ENCODE measurements at regions not wholly inside any gene's neighbourhood (a gene's known extent, or its start where the extent isn't known, plus 50 kb on each side); places are given as distances from the start of the nearest gene placed in this dataset.

DNA sequence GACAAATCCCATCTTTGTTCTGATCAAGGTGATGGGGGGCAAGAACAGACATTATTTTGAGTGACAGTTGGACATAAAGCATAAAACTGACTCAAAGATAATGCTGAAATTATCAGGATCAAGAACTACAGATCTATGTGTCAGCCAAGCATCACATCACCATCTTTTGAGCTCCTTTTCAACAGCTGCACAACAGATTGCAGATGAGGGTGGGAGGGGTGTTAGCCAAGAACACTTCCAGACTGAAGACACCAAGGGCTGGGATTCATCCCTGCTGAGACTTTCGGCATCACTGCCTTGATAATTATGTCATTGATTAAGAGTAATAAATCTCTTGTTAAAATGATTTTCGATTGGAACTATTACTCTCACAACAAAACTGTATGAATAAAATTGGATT lies 191.5 kb upstream of the NETO1 start:
- TF ChIP-seq, protein P1, sequence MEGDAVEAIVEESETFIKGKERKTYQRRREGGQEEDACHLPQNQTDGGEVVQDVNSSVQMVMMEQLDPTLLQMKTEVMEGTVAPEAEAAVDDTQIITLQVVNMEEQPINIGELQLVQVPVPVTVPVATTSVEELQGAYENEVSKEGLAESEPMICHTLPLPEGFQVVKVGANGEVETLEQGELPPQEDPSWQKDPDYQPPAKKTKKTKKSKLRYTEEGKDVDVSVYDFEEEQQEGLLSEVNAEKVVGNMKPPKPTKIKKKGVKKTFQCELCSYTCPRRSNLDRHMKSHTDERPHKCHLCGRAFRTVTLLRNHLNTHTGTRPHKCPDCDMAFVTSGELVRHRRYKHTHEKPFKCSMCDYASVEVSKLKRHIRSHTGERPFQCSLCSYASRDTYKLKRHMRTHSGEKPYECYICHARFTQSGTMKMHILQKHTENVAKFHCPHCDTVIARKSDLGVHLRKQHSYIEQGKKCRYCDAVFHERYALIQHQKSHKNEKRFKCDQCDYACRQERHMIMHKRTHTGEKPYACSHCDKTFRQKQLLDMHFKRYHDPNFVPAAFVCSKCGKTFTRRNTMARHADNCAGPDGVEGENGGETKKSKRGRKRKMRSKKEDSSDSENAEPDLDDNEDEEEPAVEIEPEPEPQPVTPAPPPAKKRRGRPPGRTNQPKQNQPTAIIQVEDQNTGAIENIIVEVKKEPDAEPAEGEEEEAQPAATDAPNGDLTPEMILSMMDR (conservative IDR thresholded peaks at IDR 0.05; ENCODE audit: low read depth, low read length), result no peak
- no peak overlapping the region for H3K4me3 ChIP-seq (ENCODE audit: low read depth, low read length)
- no peak for DNase-seq (ENCODE audit: low read depth)

DNA sequence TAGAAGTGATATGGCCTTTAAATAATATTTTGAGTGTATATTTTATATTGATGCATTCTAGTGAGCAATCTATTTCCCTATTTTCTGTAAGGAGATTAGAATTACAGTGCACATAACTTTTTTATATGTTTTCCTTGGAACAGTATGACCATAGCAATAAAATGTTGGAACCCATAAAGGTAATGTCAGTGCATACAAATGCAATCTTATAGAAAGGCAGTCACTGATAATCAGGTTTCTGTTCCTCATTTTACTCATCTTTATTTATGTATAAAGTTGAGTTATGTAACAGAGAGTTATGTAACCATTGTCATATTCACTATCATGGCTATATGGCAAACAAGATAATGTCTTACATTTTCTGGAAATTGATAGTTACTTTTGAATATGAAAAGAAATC lies 179.9 kb upstream of the NETO1 start:
- TF ChIP-seq, protein P1 (conservative IDR thresholded peaks at IDR 0.05; ENCODE audit: low read depth, low read length), result no peak
- H3K4me3 ChIP-seq (ENCODE audit: low read depth, low read length), result no peak overlapping the region
- DNase-seq (ENCODE audit: low read depth), result no peak

DNA sequence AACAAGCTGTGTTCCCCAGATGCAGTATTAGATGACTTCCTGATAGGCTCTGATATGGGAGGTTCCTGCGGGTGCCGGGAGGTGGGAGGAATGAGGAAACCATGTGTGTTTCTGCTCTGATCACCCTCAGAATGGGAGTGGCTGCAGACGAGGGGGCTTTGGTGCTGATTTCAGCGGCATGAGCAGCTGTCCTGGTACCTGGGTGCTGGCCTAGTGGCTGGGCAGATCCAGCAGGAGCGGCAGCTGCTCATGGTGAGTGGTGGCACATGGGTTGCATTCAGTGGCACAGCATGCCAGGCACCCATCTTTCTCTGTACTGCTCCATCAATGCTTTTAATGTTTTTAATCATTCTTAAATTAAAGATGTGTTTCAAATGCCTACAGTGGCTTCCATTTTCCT lies 177.2 kb upstream of the NETO1 start:
- DNase-seq (ENCODE audit: low read depth), result no peak
- no peak overlapping the region for H3K4me3 ChIP-seq (ENCODE audit: low read depth, low read length)
- TF ChIP-seq, protein P1 (conservative IDR thresholded peaks at IDR 0.05; ENCODE audit: low read depth, low read length), result no peak

DNA sequence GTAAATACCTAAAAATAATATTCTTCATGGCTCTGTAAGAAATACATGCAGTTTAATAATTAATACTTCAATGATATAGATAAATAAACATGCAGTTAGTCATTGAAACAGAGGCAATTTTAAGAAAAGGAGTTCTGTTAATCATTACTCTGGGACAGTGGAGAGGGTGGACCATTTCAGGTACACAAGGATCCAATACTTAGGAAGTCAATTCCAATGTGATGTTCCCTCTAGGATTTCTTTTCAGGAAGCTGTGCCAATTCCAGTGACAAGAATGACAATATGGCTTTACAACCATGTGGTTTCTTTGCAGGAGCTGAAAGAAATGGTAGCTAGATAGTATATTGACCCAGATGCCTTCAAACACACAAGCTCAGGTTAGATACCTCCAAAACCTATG lies 175.8 kb upstream of the NETO1 start:
- no peak for DNase-seq (ENCODE audit: low read depth)
- TF ChIP-seq, protein P1 (conservative IDR thresholded peaks at IDR 0.05; ENCODE audit: low read depth, low read length), result no peak
- H3K4me3 ChIP-seq (ENCODE audit: low read depth, low read length), result no peak overlapping the region

DNA sequence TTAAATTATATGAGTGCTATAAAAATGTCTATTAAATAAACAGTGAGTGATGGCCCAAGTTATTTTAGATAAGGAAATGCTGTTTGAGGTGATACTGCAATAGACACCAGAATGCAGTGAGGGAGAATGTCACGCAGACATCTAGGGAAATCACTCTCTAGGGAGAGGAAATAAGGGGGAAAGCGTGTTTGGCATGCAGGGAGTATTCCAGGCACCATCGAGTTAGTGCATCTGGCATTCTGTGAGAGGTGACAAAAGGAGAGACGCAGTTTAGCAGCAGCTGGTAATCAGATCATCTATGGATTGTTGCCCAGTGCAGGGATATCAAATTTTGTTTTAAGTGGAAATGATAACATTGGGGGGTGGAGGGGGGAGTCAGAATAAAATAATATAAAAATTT lies 175.4 kb upstream of the NETO1 start:
- TF ChIP-seq, protein P1 (conservative IDR thresholded peaks at IDR 0.05; ENCODE audit: low read depth, low read length), result no peak
- no peak for DNase-seq (ENCODE audit: low read depth)
- no peak overlapping the region for H3K4me3 ChIP-seq (ENCODE audit: low read depth, low read length)

DNA sequence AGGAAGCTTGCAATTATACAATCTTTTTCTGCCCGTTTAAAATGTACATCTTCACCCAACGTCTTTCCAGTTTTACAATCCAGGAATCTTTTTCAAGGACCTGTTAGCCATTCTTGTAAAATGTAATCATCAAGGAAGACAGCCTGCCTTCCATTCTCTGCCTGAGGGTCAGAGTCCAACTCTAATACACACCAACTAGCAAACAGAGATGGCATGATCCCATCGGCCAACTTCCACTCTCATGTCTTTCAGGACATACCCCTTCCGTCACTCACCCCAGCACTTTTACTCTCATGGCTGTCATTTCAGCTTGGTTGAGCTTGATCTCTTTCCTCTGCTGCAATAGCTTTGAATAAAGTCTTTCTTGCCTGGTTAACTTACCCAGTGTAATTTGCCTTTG lies 172.5 kb upstream of the NETO1 start:
- no peak overlapping the region for H3K4me3 ChIP-seq (ENCODE audit: low read depth, low read length)
- TF ChIP-seq, protein P1 (conservative IDR thresholded peaks at IDR 0.05; ENCODE audit: low read depth, low read length), result no peak
- DNase-seq (ENCODE audit: low read depth), result peak; percentile 22

DNA sequence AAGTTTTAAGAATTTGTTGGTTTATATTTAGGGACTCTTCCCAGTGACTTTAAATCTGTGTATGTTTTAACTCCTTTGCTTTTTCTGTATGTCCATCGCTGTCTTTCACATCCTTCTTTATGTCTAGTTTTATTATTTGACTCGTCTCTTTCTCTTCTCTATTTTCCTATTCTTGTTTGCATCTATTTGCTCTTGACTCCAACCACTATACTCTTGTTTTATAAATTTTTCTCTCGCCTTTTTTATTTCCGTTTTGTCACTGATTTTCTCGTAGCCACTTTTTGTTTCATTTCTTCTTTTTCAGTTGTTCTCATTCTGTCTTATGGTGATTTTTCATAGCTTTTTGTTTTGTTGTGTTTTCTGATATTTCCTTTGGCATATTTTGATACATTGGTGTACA lies 170.5 kb upstream of the NETO1 start:
- no peak for DNase-seq (ENCODE audit: low read depth)
- TF ChIP-seq, protein P1 (conservative IDR thresholded peaks at IDR 0.05; ENCODE audit: low read depth, low read length), result no peak
- H3K4me3 ChIP-seq (ENCODE audit: low read depth, low read length), result no peak overlapping the region

All from epithelial cell of proximal tubule (primary cell).